ENCODE measurements at regions not wholly inside any gene's neighbourhood (a gene's known extent, or its start where the extent isn't known, plus 50 kb on each side); places are given as distances from the start of the nearest gene placed in this dataset.

- DNase-seq (no peak), ATAC-seq (ENCODE audit: low FRiP score in 2 of 2) (no peak)
- no peaks in the 10 kb centered on the region for H3K4me1 ChIP-seq
- no peaks in the 10 kb centered on the region for H3K27me3 ChIP-seq
- no peak for TF ChIP-seq CTCF (IDR thresholded peaks at IDR 0.05)
- no peak for TF ChIP-seq POLR2A (IDR thresholded peaks at IDR 0.05)
- no peak for TF ChIP-seq EP300 (IDR thresholded peaks at IDR 0.05)
- no peak for TF ChIP-seq POLR2AphosphoS5 (IDR thresholded peaks at IDR 0.05)
- H3K9me3 ChIP-seq = no peaks in the 10 kb centered on the region
- H3K4me3 ChIP-seq = no peak overlapping the region
- no peak overlapping the region for H3K27ac ChIP-seq
- H3K36me3 ChIP-seq = no peaks in the 10 kb centered on the region
Measured at GRCh38 chr6:156189714-156190113, 587.5 kb upstream of the ARID1B start.

DNA sequence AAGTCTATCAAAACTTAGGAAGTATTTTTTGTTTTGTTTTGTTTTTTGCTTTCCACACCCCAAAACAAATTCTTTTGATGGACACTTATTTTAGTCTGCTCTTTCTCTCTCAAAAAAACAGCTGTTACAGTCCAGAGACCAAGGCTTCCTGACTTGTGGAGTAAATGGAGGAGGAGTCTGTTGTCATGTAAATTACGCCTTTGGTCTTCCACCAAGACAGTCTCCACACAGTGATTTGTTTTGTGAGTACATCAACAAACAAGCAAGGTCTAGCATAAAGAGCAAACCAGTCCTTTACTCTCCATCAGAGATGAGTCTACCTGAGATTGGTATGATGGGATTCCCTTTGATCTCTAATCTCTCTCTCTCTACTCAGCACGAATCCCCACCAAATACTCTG lies 588.0 kb upstream of the ARID1B start:
- no peaks in the 10 kb centered on the region for H3K9me3 ChIP-seq

DNA sequence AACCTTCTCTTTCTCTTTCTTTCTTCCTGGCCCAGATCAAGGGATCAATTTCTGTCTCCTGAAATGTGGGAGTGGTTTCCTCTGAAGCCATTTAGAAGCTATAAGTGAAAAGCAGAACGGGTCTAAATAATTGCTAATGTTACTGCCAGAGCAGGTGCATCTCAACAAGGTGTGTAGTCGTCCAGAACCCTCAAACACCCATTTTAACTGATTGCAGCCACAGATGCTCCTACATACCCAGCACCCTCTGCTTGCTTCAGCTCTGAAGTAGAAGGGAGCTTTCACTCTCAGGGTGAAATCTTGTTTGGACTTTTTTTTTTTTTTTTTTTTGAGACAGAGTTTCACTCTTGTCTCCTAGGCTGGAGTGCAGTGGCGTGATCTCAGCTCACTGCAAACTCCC lies 592.1 kb upstream of the ARID1B start:
- H3K27me3 ChIP-seq = no peaks in the 10 kb centered on the region
- no peaks in the 10 kb centered on the region for H3K9me3 ChIP-seq
- H3K36me3 ChIP-seq = no peaks in the 10 kb centered on the region
- ATAC-seq (ENCODE audit: low FRiP score in 2 of 2) (no peak), DNase-seq (no peak)
- no peak overlapping the region for H3K4me3 ChIP-seq
- no peaks in the 10 kb centered on the region for H3K4me1 ChIP-seq
- 60 to 65% methylated on average over 3 of the region's 3 CpGs for WGBS, 2 donors
- H3K27ac ChIP-seq = no peak overlapping the region
- TF ChIP-seq EP300 (IDR thresholded peaks at IDR 0.05) = no peak
- no peak for TF ChIP-seq POLR2AphosphoS5 (IDR thresholded peaks at IDR 0.05)
- no peak for TF ChIP-seq POLR2A (IDR thresholded peaks at IDR 0.05)
- no peak for TF ChIP-seq CTCF (IDR thresholded peaks at IDR 0.05)

More for the DNA sequence above, 588.0 kb upstream of the ARID1B start:
- Histone ChIP-seq H3K4me1 (no peaks in the 10 kb centered on the region), H3K4me3 (no peak overlapping the region), H3K27ac (no peak overlapping the region), H3K36me3 (no peaks in the 10 kb centered on the region), H3K27me3 (no peaks in the 10 kb centered on the region)
- DNase-seq (no peak), ATAC-seq (ENCODE audit: low FRiP score in 2 of 2) (no peak)
- 79 to 82% methylated on average over 2 of the region's 2 CpGs for WGBS, 2 donors
- TF ChIP-seq POLR2AphosphoS5 (IDR thresholded peaks at IDR 0.05) (no peak), EP300 (IDR thresholded peaks at IDR 0.05) (no peak), POLR2A (IDR thresholded peaks at IDR 0.05) (no peak), CTCF (IDR thresholded peaks at IDR 0.05) (no peak)

DNA sequence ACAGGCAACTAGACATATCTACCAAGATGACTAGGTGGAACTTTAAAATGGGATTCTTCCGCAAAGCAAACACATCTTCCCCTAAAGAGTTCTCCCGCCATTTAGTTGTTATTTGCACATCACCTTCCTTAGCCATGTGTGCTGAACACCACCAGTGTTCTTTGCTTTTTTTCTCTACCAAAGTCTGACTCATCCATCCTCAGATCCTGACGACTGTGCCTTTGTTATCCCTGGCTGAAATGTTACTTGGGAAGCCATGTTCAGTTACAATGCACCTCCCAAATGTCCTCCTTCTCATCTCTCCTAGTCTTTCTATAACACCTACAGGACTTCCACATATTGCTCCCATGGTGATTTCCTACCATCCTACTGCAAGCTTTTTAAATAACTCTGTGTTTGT lies 593.5 kb upstream of the ARID1B start:
- Histone ChIP-seq H3K27me3 (no peaks in the 10 kb centered on the region), H3K9me3 (no peaks in the 10 kb centered on the region), H3K36me3 (no peaks in the 10 kb centered on the region), H3K4me3 (no peak overlapping the region), H3K27ac (no peak overlapping the region), H3K4me1 (no peaks in the 10 kb centered on the region)
- no peak for ATAC-seq (ENCODE audit: low FRiP score in 2 of 2)
- TF ChIP-seq POLR2A (IDR thresholded peaks at IDR 0.05) (no peak), EP300 (IDR thresholded peaks at IDR 0.05) (no peak)
- 73 to 88% methylated on average over 3 of the region's 3 CpGs for WGBS, 2 donors
- DNase-seq = no peak

DNA sequence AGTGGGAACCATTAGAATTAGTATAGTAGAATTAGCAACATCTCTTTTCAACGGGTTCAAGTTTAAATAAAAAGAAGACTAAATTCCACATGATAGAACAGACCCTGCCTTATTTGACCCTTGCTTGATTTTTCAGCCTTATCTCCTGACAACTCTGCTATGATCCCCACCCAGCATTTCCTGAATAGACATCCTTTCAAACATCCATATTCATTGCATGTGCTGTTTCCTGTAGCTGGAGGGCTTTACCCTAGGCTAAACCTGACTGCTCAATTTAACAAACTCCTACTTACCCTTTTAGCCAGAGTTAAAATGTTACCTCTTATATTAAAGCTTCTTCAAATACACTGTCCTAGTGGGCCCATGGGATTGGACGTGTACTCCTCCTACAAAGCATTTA lies 594.8 kb upstream of the ARID1B start:
- no peak for ATAC-seq (ENCODE audit: low FRiP score in 2 of 2)

More for the DNA sequence above, 594.8 kb upstream of the ARID1B start:
- no peak overlapping the region for H3K27ac ChIP-seq
- H3K9me3 ChIP-seq = no peaks in the 10 kb centered on the region
- TF ChIP-seq POLR2AphosphoS5 (IDR thresholded peaks at IDR 0.05) = no peak
- TF ChIP-seq EP300 (IDR thresholded peaks at IDR 0.05) = no peak
- no peak for TF ChIP-seq CTCF (IDR thresholded peaks at IDR 0.05)
- no peak for TF ChIP-seq POLR2A (IDR thresholded peaks at IDR 0.05)
- 48 to 60% methylated on average over 2 of the region's 2 CpGs for WGBS, 2 donors
- no peaks in the 10 kb centered on the region for H3K4me1 ChIP-seq
- no peak for DNase-seq
- H3K27me3 ChIP-seq = no peaks in the 10 kb centered on the region
- H3K4me3 ChIP-seq = no peak overlapping the region
- H3K36me3 ChIP-seq = no peaks in the 10 kb centered on the region

Data from upper lobe of left lung (tissue), 6 donors.